Epithelial cell of esophagus (primary cell): ENCODE measurements at regions not wholly inside any gene's neighbourhood (a gene's known extent, or its start where the extent isn't known, plus 50 kb on each side); places are given as distances from the start of the nearest gene placed in this dataset.

Experiments
- DNase-seq: peaks from one replicate; pipeline ENCODE4 v3.0.0; 2010; ENCODE audit warnings: low read depth
- H3K4me3 ChIP-seq: 2 replicates; pipeline ENCODE4 v1.5.1; 2011; ENCODE audit warnings: mild to moderate bottlenecking, low read length, control low read depth
- CTCF ChIP-seq: IDR thresholded peaks from 2 replicates; pipeline ENCODE4 v1.5.1; 2011; ENCODE audit warnings: low read depth, mild to moderate bottlenecking, low read length, control low read depth, inconsistent platforms; ENCODE audit not compliant: insufficient read depth; ENCODE audit errors: missing control alignments

- no peak for TF ChIP-seq CTCF
- H3K4me3 ChIP-seq, result no peak overlapping the region
- DNase-seq, result no peak
Observed at GRCh38 chr15:46672041-46672440, 1037.2 kb downstream of the SQOR start.

GRCh38 chr15:46676233-46677206 is 1040.8 kb upstream of the SEMA6D start:
- no peak for DNase-seq
- H3K4me3 ChIP-seq, result no peak overlapping the region
- no peak for TF ChIP-seq CTCF

- TF ChIP-seq CTCF, result no peak
- H3K4me3 ChIP-seq, result no peak overlapping the region
- no peak for DNase-seq
Observed at GRCh38 chr15:46677491-46677890, 1039.8 kb upstream of the SEMA6D start.

GRCh38 chr15:46681901-46682300 is 1035.4 kb upstream of the SEMA6D start:
- H3K4me3 ChIP-seq, result no peak overlapping the region
- no peak for TF ChIP-seq CTCF
- no peak for DNase-seq

- no peak for DNase-seq
- TF ChIP-seq CTCF, result no peak
- no peak overlapping the region for H3K4me3 ChIP-seq
Observed at GRCh38 chr15:46682969-46683791, 1034.1 kb upstream of the SEMA6D start.

GRCh38 chr15:46685096-46685495 is 1032.2 kb upstream of the SEMA6D start:
- TF ChIP-seq CTCF, result no peak
- no peak for DNase-seq
- no peak overlapping the region for H3K4me3 ChIP-seq
